OCI-LY7 (cell line): ENCODE measurements at regions not wholly inside any gene's neighbourhood (a gene's known extent, or its start where the extent isn't known, plus 50 kb on each side); places are given as distances from the start of the nearest gene placed in this dataset.

Experiments
- BruUV-seq: library from RNA; stranded (reverse); fragments of 400-500 nt; replicated peaks from 2 replicates; lab custom pipeline; 2021; lab: Mats Ljungman, UMichigan
- CTCF ChIA-PET: fragments of 300-600 bp; sonication (Branson Sonifier 250); formaldehyde crosslinking; loops from one replicate; lab custom pipeline; 2022; ENCODE audit warnings: antibody characterized with exemption; ENCODE audit not compliant: unreplicated experiment; lab: Charles Lee
- POLR2A ChIA-PET: fragments of 300-600 bp; sonication (Branson Sonifier 250); formaldehyde crosslinking; loops from one replicate; lab custom pipeline; 2022; ENCODE audit warnings: antibody characterized with exemption; lab: Charles Lee
- DNase-seq: peaks from one replicate; pipeline ENCODE4 v3.0.0-alpha.2; 2015; ENCODE audit warnings: low spot score
- H2AFZ ChIP-seq: fragments of 200-600 bp; sonication (generic), shearing (Covaris generic); 2 replicates; pipeline ENCODE4 v1.6.1; 2014; ENCODE audit warnings: mild to moderate bottlenecking, antibody characterized with exemption, low read length, moderate library complexity
- H3K27ac ChIP-seq: fragments of 200-600 bp; sonication (generic); 2 replicates; pipeline ENCODE4 v1.5.1; 2014; ENCODE audit warnings: mixed run types, low read depth, mild to moderate bottlenecking, moderate library complexity, low read length, inconsistent platforms; ENCODE audit not compliant: poor library complexity, severe bottlenecking
- H3K36me3 ChIP-seq: fragments of 200-600 bp; sonication (generic); 2 replicates; pipeline ENCODE4 v1.6.1; 2014; ENCODE audit warnings: mild to moderate bottlenecking, antibody characterized with exemption, low read length, moderate library complexity, mixed read lengths; ENCODE audit not compliant: insufficient read depth
- H3K4me1 ChIP-seq: fragments of 200-600 bp; sonication (generic); 2 replicates; pipeline ENCODE4 v1.5.1; 2014; ENCODE audit warnings: mild to moderate bottlenecking, low read length; ENCODE audit not compliant: insufficient read depth, poor library complexity, severe bottlenecking
- H3K4me2 ChIP-seq: fragments of 200-600 bp; sonication (generic); 2 replicates; pipeline ENCODE4 v1.6.1; 2014; ENCODE audit warnings: mild to moderate bottlenecking, low read length
- H3K4me3 ChIP-seq: fragments of 200-600 bp; sonication (generic); 2 replicates; pipeline ENCODE4 v1.5.1; 2014; ENCODE audit warnings: mild to moderate bottlenecking, low read depth, low read length; ENCODE audit not compliant: poor library complexity, severe bottlenecking
- H3K79me2 ChIP-seq: fragments of 200-600 bp; sonication (generic); 2 replicates; pipeline ENCODE4 v1.6.1; 2016; ENCODE audit warnings: low read depth, mild to moderate bottlenecking, low read length, moderate library complexity, mixed read lengths; ENCODE audit not compliant: insufficient read depth
- H3K9me2 ChIP-seq: fragments of 200-600 bp; sonication (generic); 2 replicates; pipeline ENCODE4 v1.6.1; 2016; ENCODE audit warnings: mild to moderate bottlenecking, low read length, mixed read lengths; ENCODE audit not compliant: insufficient read depth
- H3K9me3 ChIP-seq: fragments of 200-600 bp; sonication (generic); 2 replicates; pipeline ENCODE4 v1.6.1; 2014; ENCODE audit warnings: mild to moderate bottlenecking, mixed run types, low read length, mixed read lengths
- H4K20me1 ChIP-seq: fragments of 200-600 bp; sonication (generic); 2 replicates; pipeline ENCODE4 v1.6.1; 2014; ENCODE audit warnings: mild to moderate bottlenecking, antibody characterized with exemption, low read length, moderate library complexity, mixed read lengths; ENCODE audit not compliant: insufficient read depth
- CTCF ChIP-seq: fragments of 200-600 bp; sonication (generic); conservative IDR thresholded peaks from 2 replicates; pipeline ENCODE4 v1.5.1; 2014; ENCODE audit warnings: mild to moderate bottlenecking, antibody characterized with exemption, low read length, moderate library complexity, mixed read lengths
- EZH2phosphoT487 ChIP-seq: fragments of 200-600 bp; sonication (generic); IDR thresholded peaks from 2 replicates; pipeline ENCODE4 v1.6.1; 2018; ENCODE audit warnings: low read depth, borderline replicate concordance, mild to moderate bottlenecking, mixed run types, antibody characterized with exemption, low read length, moderate library complexity, mixed read lengths
- intact Hi-C: fragments of 100-400 bp; cut with micrococcal nuclease; formaldehyde crosslinking; loops from one replicate; pipeline ENCODE4 v1.10.0; 2022; ENCODE audit not compliant: unreplicated experiment

GRCh38 chr2:180647221-180647620 is 333.2 kb upstream of the UBE2E3 start:
- TF ChIP-seq CTCF (no peak), EZH2phosphoT487 (no peak)
- Histone ChIP-seq H4K20me1 (no peaks in the 10 kb centered on the region), H3K4me2 (no peak overlapping the region), H3K36me3 (no peaks in the 10 kb centered on the region), H3K27ac (no peak overlapping the region), H2AFZ (no peak overlapping the region), H3K4me1 (no peaks in the 10 kb centered on the region), H3K4me3 (no peak overlapping the region), H3K79me2 (no peaks in the 10 kb centered on the region), H3K9me2 (no peaks in the 10 kb centered on the region), H3K9me3 (no peaks in the 10 kb centered on the region)
- intact Hi-C loops = no loop called here
- no TSS peak for BruUV-seq
- no peak for DNase-seq
- POLR2A ChIA-PET = interaction anchor here (0.7 kb wide), 1 partner anchor 53 kb away, joined by 3 read pairs; no protein-coding TSS in a partner anchor
- CTCF ChIA-PET = no interaction called here

GRCh38 chr2:180646756-180647155 is 333.6 kb upstream of the UBE2E3 start:
- no peak overlapping the region for H3K27ac ChIP-seq
- no peaks in the 10 kb centered on the region for H3K4me1 ChIP-seq
- H4K20me1 ChIP-seq = no peaks in the 10 kb centered on the region
- H3K79me2 ChIP-seq = no peaks in the 10 kb centered on the region
- CTCF ChIA-PET = no interaction called here
- TF ChIP-seq CTCF (no peak), EZH2phosphoT487 (no peak)
- no peaks in the 10 kb centered on the region for H3K9me3 ChIP-seq
- H3K4me2 ChIP-seq = no peak overlapping the region
- no peaks in the 10 kb centered on the region for H3K9me2 ChIP-seq
- no peaks in the 10 kb centered on the region for H3K36me3 ChIP-seq
- POLR2A ChIA-PET = interaction anchor here (0.7 kb wide), 1 partner anchor 52 kb away, joined by 3 read pairs; no protein-coding TSS in a partner anchor
- no peak for DNase-seq
- H2AFZ ChIP-seq = no peak overlapping the region
- intact Hi-C loops = no loop called here
- H3K4me3 ChIP-seq = no peak overlapping the region
- no TSS peak for BruUV-seq

- no peaks in the 10 kb centered on the region for H3K36me3 ChIP-seq
- POLR2A ChIA-PET = no interaction called here
- no peak overlapping the region for H3K27ac ChIP-seq
- no peaks in the 10 kb centered on the region for H3K4me1 ChIP-seq
- intact Hi-C loops = no loop called here
- no peaks in the 10 kb centered on the region for H3K9me2 ChIP-seq
- CTCF ChIA-PET = no interaction called here
- TF ChIP-seq CTCF (no peak), EZH2phosphoT487 (no peak)
- no TSS peak for BruUV-seq
- H3K4me3 ChIP-seq = no peak overlapping the region
- no peak for DNase-seq
- H3K4me2 ChIP-seq = no peak overlapping the region
- no peaks in the 10 kb centered on the region for H3K9me3 ChIP-seq
- no peaks in the 10 kb centered on the region for H4K20me1 ChIP-seq
- H3K79me2 ChIP-seq = no peaks in the 10 kb centered on the region
- H2AFZ ChIP-seq = no peak overlapping the region
These were observed 335.7 kb upstream of the UBE2E3 start for GRCh38 chr2:180644709-180645108.
